RWPE2 (cell line): ENCODE measurements at regions not wholly inside any gene's neighbourhood (a gene's known extent, or its start where the extent isn't known, plus 50 kb on each side); places are given as distances from the start of the nearest gene placed in this dataset.

ENCODE experiments used
- ATAC-seq: fragments of 200-7000 bp; cut with Tn5 transposase; 3 replicates; pipeline ENCODE4 v1.9.1; 2021; ENCODE audit warnings: low read depth
- DNase-seq: peaks from one replicate; pipeline ENCODE4 v3.0.0-alpha.2; 2020; ENCODE audit warnings: low spot score
- H3K27ac ChIP-seq: fragments of 450-650 bp; 2 replicates; pipeline ENCODE4 v1.5.1; 2017; ENCODE audit warnings: mild to moderate bottlenecking; ENCODE audit not compliant: poor library complexity, severe bottlenecking
- H3K27me3 ChIP-seq: fragments of 250-450 bp; sonication (Bioruptor Pico); 2 replicates; pipeline ENCODE4 v1.5.1; 2021; ENCODE audit warnings: mild to moderate bottlenecking, moderate library complexity; ENCODE audit not compliant: insufficient read depth, poor library complexity, severe bottlenecking
- H3K36me3 ChIP-seq: fragments of 250-450 bp; sonication (Bioruptor Pico); 2 replicates; pipeline ENCODE4 v1.5.1; 2020; ENCODE audit warnings: low read depth, mild to moderate bottlenecking, moderate library complexity
- H3K4me1 ChIP-seq: fragments of 250-450 bp; sonication (Bioruptor Pico); 2 replicates; pipeline ENCODE4 v1.5.1; 2021; ENCODE audit warnings: mild to moderate bottlenecking, moderate library complexity; ENCODE audit not compliant: insufficient read depth, poor library complexity, severe bottlenecking
- H3K4me3 ChIP-seq: fragments of 250-450 bp; sonication (Bioruptor Pico); 2 replicates; pipeline ENCODE4 v1.5.1; 2021; ENCODE audit warnings: mild to moderate bottlenecking, moderate library complexity; ENCODE audit not compliant: severe bottlenecking
- H3K9me3 ChIP-seq: fragments of 250-450 bp; sonication (Bioruptor Pico); 2 replicates; pipeline ENCODE4 v1.5.1; 2021; ENCODE audit warnings: mild to moderate bottlenecking, moderate library complexity; ENCODE audit not compliant: severe bottlenecking
- TF ChIP-seq, protein P1 (sequence below): fragments of 450-650 bp; IDR thresholded peaks from one replicate; pipeline ENCODE4 v1.5.1; 2017; ENCODE audit warnings: mild to moderate bottlenecking, moderate library complexity; ENCODE audit not compliant: poor library complexity, severe bottlenecking

DNA sequence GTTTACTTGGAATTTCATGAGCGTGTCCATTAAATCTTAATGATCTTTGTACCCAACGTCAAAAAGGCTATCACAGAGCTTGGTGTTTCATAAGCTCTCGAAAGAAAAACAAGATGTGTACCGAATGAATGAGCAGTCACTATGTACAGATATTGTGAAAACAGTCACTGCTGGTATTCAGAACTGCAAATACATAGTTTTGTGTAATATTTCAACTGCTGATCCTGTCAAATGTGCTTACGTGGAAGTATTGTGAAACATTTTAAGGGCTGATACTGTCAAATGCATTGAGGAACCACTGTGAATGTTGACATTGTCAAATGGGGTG lies 184.2 kb upstream of the KLHL29 start:
- Histone ChIP-seq H3K4me1 (no peaks in the 10 kb centered on the region), H3K27me3 (no peaks in the 10 kb centered on the region), H3K27ac (no peak overlapping the region), H3K9me3 (no peaks in the 10 kb centered on the region), H3K36me3 (no peaks in the 10 kb centered on the region), H3K4me3 (no peak overlapping the region)
- no peak for DNase-seq
- TF ChIP-seq, protein P1, sequence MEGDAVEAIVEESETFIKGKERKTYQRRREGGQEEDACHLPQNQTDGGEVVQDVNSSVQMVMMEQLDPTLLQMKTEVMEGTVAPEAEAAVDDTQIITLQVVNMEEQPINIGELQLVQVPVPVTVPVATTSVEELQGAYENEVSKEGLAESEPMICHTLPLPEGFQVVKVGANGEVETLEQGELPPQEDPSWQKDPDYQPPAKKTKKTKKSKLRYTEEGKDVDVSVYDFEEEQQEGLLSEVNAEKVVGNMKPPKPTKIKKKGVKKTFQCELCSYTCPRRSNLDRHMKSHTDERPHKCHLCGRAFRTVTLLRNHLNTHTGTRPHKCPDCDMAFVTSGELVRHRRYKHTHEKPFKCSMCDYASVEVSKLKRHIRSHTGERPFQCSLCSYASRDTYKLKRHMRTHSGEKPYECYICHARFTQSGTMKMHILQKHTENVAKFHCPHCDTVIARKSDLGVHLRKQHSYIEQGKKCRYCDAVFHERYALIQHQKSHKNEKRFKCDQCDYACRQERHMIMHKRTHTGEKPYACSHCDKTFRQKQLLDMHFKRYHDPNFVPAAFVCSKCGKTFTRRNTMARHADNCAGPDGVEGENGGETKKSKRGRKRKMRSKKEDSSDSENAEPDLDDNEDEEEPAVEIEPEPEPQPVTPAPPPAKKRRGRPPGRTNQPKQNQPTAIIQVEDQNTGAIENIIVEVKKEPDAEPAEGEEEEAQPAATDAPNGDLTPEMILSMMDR, result no peak
- no peak for ATAC-seq

DNA sequence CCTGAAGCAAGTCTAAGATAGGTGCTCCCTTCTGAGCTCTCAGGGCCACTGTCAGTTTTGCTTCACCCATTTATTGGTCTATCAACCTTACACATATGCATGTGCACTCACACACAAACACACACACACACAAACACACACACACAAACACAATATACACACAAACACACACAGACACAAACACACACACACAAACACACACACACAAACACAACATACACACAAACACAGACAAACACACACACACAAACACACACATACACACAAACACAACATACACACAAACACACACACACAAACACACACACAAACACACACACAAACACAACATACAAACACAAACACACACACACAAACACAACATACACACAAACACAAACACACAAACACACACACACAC lies 181.6 kb upstream of the KLHL29 start:
- H3K27ac ChIP-seq, result no peak overlapping the region
- TF ChIP-seq, protein P1, result no peak
- no peaks in the 10 kb centered on the region for H3K4me1 ChIP-seq
- H3K27me3 ChIP-seq, result no peaks in the 10 kb centered on the region
- ATAC-seq, result no peak
- no peak for DNase-seq
- no peaks in the 10 kb centered on the region for H3K36me3 ChIP-seq
- H3K4me3 ChIP-seq, result no peak overlapping the region
- no peaks in the 10 kb centered on the region for H3K9me3 ChIP-seq

DNA sequence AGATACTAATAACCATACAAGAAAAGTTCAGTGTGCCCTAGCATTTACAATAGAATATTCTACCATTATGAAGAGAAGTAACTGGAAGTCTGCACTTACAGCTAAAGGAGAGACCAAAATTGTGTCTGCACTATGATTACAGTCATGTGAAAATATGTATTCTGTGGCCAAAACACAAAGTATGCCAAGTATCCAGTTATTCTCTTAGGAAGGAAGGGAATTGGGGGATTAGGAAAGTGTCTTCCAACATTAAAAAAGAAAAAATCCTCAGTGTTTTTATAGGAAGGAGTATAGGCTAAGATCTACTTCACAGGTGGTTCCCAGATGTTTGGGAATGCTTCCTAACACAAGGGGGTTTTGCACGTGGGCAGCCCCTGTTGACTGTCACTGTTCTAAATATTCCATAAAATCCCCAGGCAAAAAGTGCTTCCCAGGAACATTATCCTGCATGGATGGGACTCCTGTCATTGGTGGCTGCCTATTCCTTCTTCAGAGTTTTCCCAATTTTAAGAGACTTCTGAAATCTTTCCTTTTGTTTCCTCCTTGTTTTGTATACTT lies 180.2 kb upstream of the KLHL29 start:
- Histone ChIP-seq H3K4me1 (no peaks in the 10 kb centered on the region), H3K27me3 (no peaks in the 10 kb centered on the region), H3K9me3 (no peaks in the 10 kb centered on the region), H3K36me3 (no peaks in the 10 kb centered on the region), H3K4me3 (no peak overlapping the region), H3K27ac (no peak overlapping the region)
- ATAC-seq (no peak), DNase-seq (no peak)
- TF ChIP-seq, protein P1, result no peak

DNA sequence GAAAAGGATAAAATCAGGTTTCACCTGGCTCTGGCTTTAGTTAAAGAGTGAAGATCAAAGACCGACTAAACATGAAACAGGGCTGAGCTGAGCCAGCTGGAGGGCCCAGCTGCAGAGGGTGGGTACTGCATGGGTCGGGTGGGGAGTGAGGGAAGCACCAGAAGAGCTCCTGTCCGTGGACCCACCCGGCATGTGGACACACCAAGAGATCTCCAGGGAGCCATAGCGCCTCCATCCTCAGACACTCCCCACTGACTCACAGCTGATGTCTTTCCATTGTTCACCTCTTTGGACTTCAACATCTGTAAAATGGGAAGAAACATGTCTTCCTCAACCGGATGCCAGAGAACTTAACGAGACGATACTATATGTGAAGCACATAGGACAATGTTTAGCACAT lies 178.3 kb upstream of the KLHL29 start:
- ATAC-seq (no peak), DNase-seq (no peak)
- TF ChIP-seq, protein P1, result no peak
- Histone ChIP-seq H3K4me3 (no peak overlapping the region), H3K27ac (no peak overlapping the region), H3K9me3 (no peaks in the 10 kb centered on the region), H3K36me3 (no peaks in the 10 kb centered on the region), H3K27me3 (no peaks in the 10 kb centered on the region), H3K4me1 (no peaks in the 10 kb centered on the region)

DNA sequence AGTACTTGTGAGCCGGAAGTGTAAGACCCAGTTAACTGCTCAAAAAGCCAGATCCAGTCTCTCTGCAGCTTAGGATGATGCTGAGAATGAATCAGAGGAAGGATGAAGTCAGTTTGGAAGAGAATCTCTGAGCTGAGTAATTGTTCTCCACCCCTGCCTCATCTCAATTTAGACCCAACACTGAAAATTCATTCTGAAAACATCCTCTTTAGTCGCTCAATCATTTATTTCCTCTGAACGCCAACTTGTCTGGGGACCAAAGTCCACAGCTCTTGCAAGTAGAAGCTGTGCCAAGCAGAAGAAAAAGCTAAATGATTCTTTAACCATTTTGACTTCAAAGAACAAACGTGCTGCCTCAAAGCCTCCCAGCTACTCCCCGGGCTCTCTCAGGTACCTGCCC lies 177.1 kb upstream of the KLHL29 start:
- ATAC-seq (no peak), DNase-seq (no peak)
- no peak overlapping the region for H3K27ac ChIP-seq
- no peaks in the 10 kb centered on the region for H3K9me3 ChIP-seq
- TF ChIP-seq, protein P1, result no peak
- no peaks in the 10 kb centered on the region for H3K36me3 ChIP-seq
- no peaks in the 10 kb centered on the region for H3K27me3 ChIP-seq
- H3K4me1 ChIP-seq, result no peaks in the 10 kb centered on the region
- no peak overlapping the region for H3K4me3 ChIP-seq
